ENCODE measurements at regions not wholly inside any gene's neighbourhood (a gene's known extent, or its start where the extent isn't known, plus 50 kb on each side); places are given as distances from the start of the nearest gene placed in this dataset.

DNA sequence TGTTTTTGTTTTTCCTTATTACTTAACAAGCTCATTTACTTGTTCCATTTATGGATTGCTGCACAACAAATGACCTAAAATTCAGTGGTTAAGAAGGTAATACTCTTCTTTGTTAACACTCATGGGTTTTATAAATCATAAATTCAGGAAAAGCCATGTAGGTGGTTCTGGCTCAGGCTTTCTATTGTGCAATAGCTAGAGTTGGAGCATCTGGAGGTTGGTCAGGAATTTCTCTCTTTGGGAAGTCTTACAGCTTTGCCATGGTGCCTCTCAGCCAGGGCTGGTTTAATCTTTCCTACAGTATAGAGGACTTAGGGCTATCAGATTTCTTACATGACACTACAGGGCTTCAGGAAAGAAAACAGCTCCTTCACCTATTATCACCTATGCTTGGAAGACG is 1677.1 kb downstream of the KCNT2 start:
- H3K27me3 Mint-ChIP-seq = no peaks in the 10 kb centered on the region
- no peaks in the 10 kb centered on the region for H3K9me3 Mint-ChIP-seq
- intact Hi-C loops (cut with micrococcal nuclease) = no loop called here
- CTCF ChIA-PET = no interaction called here
- no peak overlapping the region for H3K27ac Mint-ChIP-seq
- POLR2A ChIA-PET = no interaction called here
- no peak overlapping the region for H3K4me3 Mint-ChIP-seq
- TF ChIP-seq, protein P1, sequence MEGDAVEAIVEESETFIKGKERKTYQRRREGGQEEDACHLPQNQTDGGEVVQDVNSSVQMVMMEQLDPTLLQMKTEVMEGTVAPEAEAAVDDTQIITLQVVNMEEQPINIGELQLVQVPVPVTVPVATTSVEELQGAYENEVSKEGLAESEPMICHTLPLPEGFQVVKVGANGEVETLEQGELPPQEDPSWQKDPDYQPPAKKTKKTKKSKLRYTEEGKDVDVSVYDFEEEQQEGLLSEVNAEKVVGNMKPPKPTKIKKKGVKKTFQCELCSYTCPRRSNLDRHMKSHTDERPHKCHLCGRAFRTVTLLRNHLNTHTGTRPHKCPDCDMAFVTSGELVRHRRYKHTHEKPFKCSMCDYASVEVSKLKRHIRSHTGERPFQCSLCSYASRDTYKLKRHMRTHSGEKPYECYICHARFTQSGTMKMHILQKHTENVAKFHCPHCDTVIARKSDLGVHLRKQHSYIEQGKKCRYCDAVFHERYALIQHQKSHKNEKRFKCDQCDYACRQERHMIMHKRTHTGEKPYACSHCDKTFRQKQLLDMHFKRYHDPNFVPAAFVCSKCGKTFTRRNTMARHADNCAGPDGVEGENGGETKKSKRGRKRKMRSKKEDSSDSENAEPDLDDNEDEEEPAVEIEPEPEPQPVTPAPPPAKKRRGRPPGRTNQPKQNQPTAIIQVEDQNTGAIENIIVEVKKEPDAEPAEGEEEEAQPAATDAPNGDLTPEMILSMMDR (IDR thresholded peaks at IDR 0.05) = no peak
- no peaks in the 10 kb centered on the region for H3K4me1 Mint-ChIP-seq (ENCODE audit: low read depth)
- ATAC-seq = no peak
- DNase-seq = no peak
- no peaks in the 10 kb centered on the region for H3K36me3 Mint-ChIP-seq (ENCODE audit: low read depth)

DNA sequence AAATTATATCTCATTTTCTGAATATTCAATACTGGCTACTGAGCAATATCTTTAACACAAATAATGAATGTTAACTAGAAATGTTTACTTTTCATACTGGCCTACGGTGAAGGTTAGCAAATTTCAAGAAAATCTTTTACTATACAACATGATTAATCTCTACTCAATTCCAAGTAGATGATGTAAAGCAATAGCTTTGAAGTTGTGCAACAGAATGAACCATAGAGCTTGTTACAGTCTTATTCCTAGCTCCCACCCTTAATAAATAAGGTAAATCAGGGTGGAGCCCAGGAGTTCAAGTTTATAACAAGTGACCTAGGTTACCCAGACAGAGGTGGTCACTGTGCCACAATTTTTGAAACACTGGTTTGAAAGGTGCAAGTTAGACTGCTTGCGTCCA is 1678.1 kb downstream of the KCNT2 start:
- no peak overlapping the region for H3K27ac Mint-ChIP-seq
- ChIA-PET CTCF (no interaction called here), POLR2A (no interaction called here)
- no peaks in the 10 kb centered on the region for H3K27me3 Mint-ChIP-seq
- no peak overlapping the region for H3K4me3 Mint-ChIP-seq
- intact Hi-C loops (cut with micrococcal nuclease) = no loop called here
- no peaks in the 10 kb centered on the region for H3K9me3 Mint-ChIP-seq
- no peaks in the 10 kb centered on the region for H3K36me3 Mint-ChIP-seq (ENCODE audit: low read depth)
- TF ChIP-seq, protein P1 (IDR thresholded peaks at IDR 0.05) = no peak
- DNase-seq (no peak), ATAC-seq (no peak)
- H3K4me1 Mint-ChIP-seq (ENCODE audit: low read depth) = no peaks in the 10 kb centered on the region

DNA sequence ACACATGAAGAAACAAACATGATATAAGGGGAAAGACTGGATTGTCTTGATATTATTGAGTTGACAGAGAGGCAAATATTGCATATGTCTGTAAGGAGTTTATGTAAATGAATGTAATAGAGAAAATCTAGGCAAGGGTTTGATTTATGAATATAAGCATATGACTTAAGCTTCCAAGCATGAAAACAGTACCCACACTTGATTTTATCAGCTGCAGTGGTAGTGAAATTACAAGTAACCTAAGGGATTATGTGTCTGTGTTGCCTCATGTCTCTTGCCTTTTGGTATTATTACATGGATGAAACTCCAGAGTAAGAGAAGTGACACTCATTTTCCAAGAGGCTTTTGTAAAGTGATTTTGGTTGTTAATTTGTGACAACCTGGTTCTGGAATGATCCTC is 1678.9 kb downstream of the KCNT2 start:
- ATAC-seq (no peak), DNase-seq (no peak)
- ChIA-PET POLR2A (no interaction called here), CTCF (no interaction called here)
- no peaks in the 10 kb centered on the region for H3K4me1 Mint-ChIP-seq (ENCODE audit: low read depth)
- no peak overlapping the region for H3K27ac Mint-ChIP-seq
- H3K27me3 Mint-ChIP-seq = no peaks in the 10 kb centered on the region
- H3K36me3 Mint-ChIP-seq (ENCODE audit: low read depth) = no peaks in the 10 kb centered on the region
- no peak overlapping the region for H3K4me3 Mint-ChIP-seq
- intact Hi-C loops (cut with micrococcal nuclease) = no loop called here
- H3K9me3 Mint-ChIP-seq = no peaks in the 10 kb centered on the region
- TF ChIP-seq, protein P1 (IDR thresholded peaks at IDR 0.05) = no peak

DNA sequence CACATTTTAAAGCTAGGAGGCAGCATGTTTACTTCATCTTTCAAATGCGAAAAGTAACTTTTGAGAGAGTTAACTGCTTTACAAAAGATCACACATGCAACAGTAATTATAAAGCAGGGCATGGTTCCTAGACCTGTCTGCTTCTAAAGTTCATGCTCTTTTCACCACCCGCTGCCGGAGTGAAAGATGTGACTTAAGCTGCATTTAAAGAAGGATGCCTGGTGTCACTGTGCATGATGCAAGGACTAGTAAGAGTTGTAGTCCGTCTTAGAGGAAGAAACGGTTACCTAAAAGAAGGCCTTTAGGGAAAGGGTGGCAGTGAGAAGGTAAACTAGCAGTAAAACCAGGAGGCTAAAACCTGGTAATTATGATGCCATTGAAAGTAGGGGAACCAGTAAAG is 1689.1 kb downstream of the KCNT2 start:
- Mint-ChIP-seq H3K4me3 (no peak overlapping the region), H3K9me3 (no peaks in the 10 kb centered on the region), H3K4me1 (ENCODE audit: low read depth) (no peaks in the 10 kb centered on the region), H3K27ac (no peak overlapping the region), H3K36me3 (ENCODE audit: low read depth) (no peaks in the 10 kb centered on the region), H3K27me3 (no peaks in the 10 kb centered on the region)
- TF ChIP-seq, protein P1 (IDR thresholded peaks at IDR 0.05) = no peak
- intact Hi-C loops (cut with micrococcal nuclease) = no loop called here
- no peak for DNase-seq
- ChIA-PET POLR2A (interaction anchor here (0.6 kb wide), 1 partner anchor 829 kb away, joined by 3 read pairs; no protein-coding TSS in a partner anchor), CTCF (no interaction called here)
- no peak for ATAC-seq

DNA sequence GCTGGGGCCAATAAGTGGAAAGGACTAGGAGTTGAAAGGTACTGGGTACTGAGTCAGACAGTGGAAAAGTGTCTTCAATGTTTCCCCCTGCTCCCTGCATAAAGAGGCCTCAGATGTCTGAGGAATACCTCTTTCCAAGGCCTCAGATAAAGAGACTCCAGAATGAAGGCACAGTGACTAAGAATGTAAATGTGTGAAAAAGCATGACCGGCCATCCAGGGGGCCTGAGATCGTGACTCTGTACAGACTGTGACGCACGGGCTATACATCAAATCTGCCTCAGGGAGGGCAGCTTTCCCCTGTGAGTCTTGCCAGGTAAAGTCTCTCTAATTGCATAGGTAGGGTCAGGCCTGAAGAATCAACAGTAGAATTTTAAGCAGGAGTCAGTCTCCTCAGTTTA is 1690.5 kb downstream of the KCNT2 start:
- ATAC-seq (no peak), DNase-seq (no peak)
- ChIA-PET CTCF (no interaction called here), POLR2A (no interaction called here)
- intact Hi-C loops (cut with micrococcal nuclease) = no loop called here
- Mint-ChIP-seq H3K4me1 (ENCODE audit: low read depth) (no peaks in the 10 kb centered on the region), H3K4me3 (no peak overlapping the region), H3K36me3 (ENCODE audit: low read depth) (no peaks in the 10 kb centered on the region), H3K27me3 (no peaks in the 10 kb centered on the region), H3K27ac (no peak overlapping the region), H3K9me3 (no peaks in the 10 kb centered on the region)
- TF ChIP-seq, protein P1 (IDR thresholded peaks at IDR 0.05) = no peak
